ENCODE measurements at regions not wholly inside any gene's neighbourhood (a gene's known extent, or its start where the extent isn't known, plus 50 kb on each side); places are given as distances from the start of the nearest gene placed in this dataset.

- 24 to 48% (median 32%) methylated on average over 2 of the region's 2 CpGs for whole genome bisulfite sequencing, 3 donors
- Histone ChIP-seq H3K27ac (ENCODE audit: low read depth in 1 of 3, low read length in 2 of 3) (no peak overlapping the region), H3K36me3 (ENCODE audit: control insufficient read depth in 3 of 3, insufficient read depth in 2 of 3, low read depth in 1 of 3, low read length in 3 of 3) (no peaks in the 10 kb centered on the region), H3K4me3 (ENCODE audit: low read depth in 1 of 3, low read length in 3 of 3) (no peak overlapping the region), H3K9me3 (ENCODE audit: control insufficient read depth in 2 of 2, insufficient read depth in 1 of 2, low read depth in 1 of 2, low read length in 1 of 2) (no peaks in the 10 kb centered on the region), H3K27me3 (ENCODE audit: control insufficient read depth in 3 of 3, insufficient read depth in 3 of 3, low read length in 3 of 3) (no peaks in the 10 kb centered on the region), H3K4me1 (ENCODE audit: control insufficient read depth in 3 of 3, insufficient read depth in 2 of 3, low read depth in 1 of 3, low read length in 2 of 3) (no peaks in the 10 kb centered on the region)
- DNase-seq (no peak), FAIRE-seq (no peak)
These were observed 275.6 kb downstream of the RAP2B start for GRCh38 chr3:153437666-153438065.

DNA sequence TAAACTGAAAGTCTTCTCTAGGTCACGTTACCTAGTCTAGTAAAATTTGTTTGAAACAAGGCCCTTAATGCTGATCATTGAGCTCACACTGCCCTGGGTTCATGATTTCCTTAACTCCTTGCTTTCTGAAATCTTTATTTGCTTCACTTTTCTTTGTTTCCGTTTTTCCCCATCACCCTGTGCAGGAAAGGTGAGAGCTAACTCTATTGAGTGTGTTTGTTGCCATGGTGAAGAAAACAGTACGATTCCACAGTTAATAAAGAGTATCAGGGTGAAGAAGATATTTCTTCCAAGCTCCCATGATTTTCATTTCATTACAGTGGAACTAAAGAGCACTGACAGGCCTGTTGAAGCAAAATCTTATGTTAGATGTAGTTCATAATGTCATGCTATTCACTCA is 276.2 kb downstream of the RAP2B start:
- FAIRE-seq = no peak
- no peak for DNase-seq
- 40 to 59% (median 45%) methylated on average over 3 of the region's 3 CpGs for WGBS, 3 donors
- Histone ChIP-seq H3K4me1 (ENCODE audit: control insufficient read depth in 3 of 3, insufficient read depth in 2 of 3, low read depth in 1 of 3, low read length in 2 of 3) (no peaks in the 10 kb centered on the region), H3K36me3 (ENCODE audit: control insufficient read depth in 3 of 3, insufficient read depth in 2 of 3, low read depth in 1 of 3, low read length in 3 of 3) (no peaks in the 10 kb centered on the region), H3K4me3 (ENCODE audit: low read depth in 1 of 3, low read length in 3 of 3) (no peak overlapping the region), H3K27ac (ENCODE audit: low read depth in 1 of 3, low read length in 2 of 3) (no peak overlapping the region), H3K27me3 (ENCODE audit: control insufficient read depth in 3 of 3, insufficient read depth in 3 of 3, low read length in 3 of 3) (no peaks in the 10 kb centered on the region), H3K9me3 (ENCODE audit: control insufficient read depth in 2 of 2, insufficient read depth in 1 of 2, low read depth in 1 of 2, low read length in 1 of 2) (no peaks in the 10 kb centered on the region)

GRCh38 chr3:153439780-153440179 is 277.8 kb downstream of the RAP2B start:
- H3K9me3 ChIP-seq (ENCODE audit: control insufficient read depth in 2 of 2, insufficient read depth in 1 of 2, low read depth in 1 of 2, low read length in 1 of 2) = no peaks in the 10 kb centered on the region
- H3K4me1 ChIP-seq (ENCODE audit: control insufficient read depth in 3 of 3, insufficient read depth in 2 of 3, low read depth in 1 of 3, low read length in 2 of 3) = no peaks in the 10 kb centered on the region
- no peak overlapping the region for H3K27ac ChIP-seq (ENCODE audit: low read depth in 1 of 3, low read length in 2 of 3)
- no peaks in the 10 kb centered on the region for H3K36me3 ChIP-seq (ENCODE audit: control insufficient read depth in 3 of 3, insufficient read depth in 2 of 3, low read depth in 1 of 3, low read length in 3 of 3)
- DNase-seq (no peak), FAIRE-seq (no peak)
- no peak overlapping the region for H3K4me3 ChIP-seq (ENCODE audit: low read depth in 1 of 3, low read length in 3 of 3)
- 74 to 81% (median 75%) methylated on average over 3 of the region's 3 CpGs for WGBS, 3 donors
- no peaks in the 10 kb centered on the region for H3K27me3 ChIP-seq (ENCODE audit: control insufficient read depth in 3 of 3, insufficient read depth in 3 of 3, low read length in 3 of 3)

DNA sequence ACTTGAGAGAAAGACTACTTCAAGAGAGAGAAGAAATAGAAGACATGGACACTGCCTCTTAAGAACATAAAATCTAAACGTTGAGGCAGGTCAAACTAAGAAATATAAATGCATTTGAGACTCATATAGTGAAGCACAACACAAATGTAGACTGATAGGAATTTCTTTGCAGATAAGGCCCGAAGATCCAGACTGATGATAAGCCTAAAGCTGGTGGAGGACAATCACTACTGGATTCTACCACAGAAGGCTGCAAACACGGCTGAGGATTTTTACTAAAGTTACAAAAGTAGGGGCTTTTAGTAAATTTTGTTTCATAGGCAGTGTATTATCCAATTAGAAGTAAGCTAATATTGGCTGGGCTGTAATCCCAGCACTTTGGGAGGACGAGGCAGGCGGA is 278.3 kb downstream of the RAP2B start:
- 81 to 87% (median 83%) methylated on average over 5 of the region's 5 CpGs for WGBS, 3 donors
- H3K4me3 ChIP-seq (ENCODE audit: low read depth in 1 of 3, low read length in 3 of 3) = no peak overlapping the region
- no peak for FAIRE-seq

DNA sequence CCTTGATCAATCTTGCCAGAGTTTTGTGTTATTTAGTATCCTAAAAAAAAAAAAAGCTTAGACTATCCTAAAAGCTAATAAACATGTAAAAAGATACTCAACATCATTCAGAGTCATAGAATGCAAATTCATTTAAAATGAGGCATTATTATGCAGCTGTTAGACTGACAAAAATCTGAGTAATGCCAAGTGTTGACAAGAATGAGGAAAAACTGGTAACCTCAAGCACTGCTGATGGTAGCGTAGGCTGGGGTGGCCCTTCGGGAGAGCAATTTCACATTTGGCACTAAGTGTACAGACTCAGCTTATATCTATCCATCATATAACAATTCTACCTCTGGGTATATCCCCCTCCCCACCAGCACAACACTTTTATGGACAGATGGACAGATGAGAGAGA is 280.4 kb downstream of the RAP2B start:
- no peaks in the 10 kb centered on the region for H3K9me3 ChIP-seq (ENCODE audit: control insufficient read depth in 2 of 2, insufficient read depth in 1 of 2, low read depth in 1 of 2, low read length in 1 of 2)
- FAIRE-seq = no peak
- H3K36me3 ChIP-seq (ENCODE audit: control insufficient read depth in 3 of 3, insufficient read depth in 2 of 3, low read depth in 1 of 3, low read length in 3 of 3) = no peaks in the 10 kb centered on the region
- H3K4me3 ChIP-seq (ENCODE audit: low read depth in 1 of 3, low read length in 3 of 3) = no peak overlapping the region
- no peak overlapping the region for H3K27ac ChIP-seq (ENCODE audit: low read depth in 1 of 3, low read length in 2 of 3)
- H3K27me3 ChIP-seq (ENCODE audit: control insufficient read depth in 3 of 3, insufficient read depth in 3 of 3, low read length in 3 of 3) = no peaks in the 10 kb centered on the region
- WGBS, 3 donors = 70 to 90% (median 86%) methylated on average over 2 of the region's 2 CpGs
- DNase-seq = no peak
- no peaks in the 10 kb centered on the region for H3K4me1 ChIP-seq (ENCODE audit: control insufficient read depth in 3 of 3, insufficient read depth in 2 of 3, low read depth in 1 of 3, low read length in 2 of 3)

More for the DNA sequence above, 278.3 kb downstream of the RAP2B start:
- H3K27ac ChIP-seq (ENCODE audit: low read depth in 1 of 3, low read length in 2 of 3) = no peak overlapping the region
- no peaks in the 10 kb centered on the region for H3K9me3 ChIP-seq (ENCODE audit: control insufficient read depth in 2 of 2, insufficient read depth in 1 of 2, low read depth in 1 of 2, low read length in 1 of 2)
- DNase-seq = no peak
- no peaks in the 10 kb centered on the region for H3K36me3 ChIP-seq (ENCODE audit: control insufficient read depth in 3 of 3, insufficient read depth in 2 of 3, low read depth in 1 of 3, low read length in 3 of 3)
- H3K4me1 ChIP-seq (ENCODE audit: control insufficient read depth in 3 of 3, insufficient read depth in 2 of 3, low read depth in 1 of 3, low read length in 2 of 3) = no peaks in the 10 kb centered on the region
- no peaks in the 10 kb centered on the region for H3K27me3 ChIP-seq (ENCODE audit: control insufficient read depth in 3 of 3, insufficient read depth in 3 of 3, low read length in 3 of 3)

DNA sequence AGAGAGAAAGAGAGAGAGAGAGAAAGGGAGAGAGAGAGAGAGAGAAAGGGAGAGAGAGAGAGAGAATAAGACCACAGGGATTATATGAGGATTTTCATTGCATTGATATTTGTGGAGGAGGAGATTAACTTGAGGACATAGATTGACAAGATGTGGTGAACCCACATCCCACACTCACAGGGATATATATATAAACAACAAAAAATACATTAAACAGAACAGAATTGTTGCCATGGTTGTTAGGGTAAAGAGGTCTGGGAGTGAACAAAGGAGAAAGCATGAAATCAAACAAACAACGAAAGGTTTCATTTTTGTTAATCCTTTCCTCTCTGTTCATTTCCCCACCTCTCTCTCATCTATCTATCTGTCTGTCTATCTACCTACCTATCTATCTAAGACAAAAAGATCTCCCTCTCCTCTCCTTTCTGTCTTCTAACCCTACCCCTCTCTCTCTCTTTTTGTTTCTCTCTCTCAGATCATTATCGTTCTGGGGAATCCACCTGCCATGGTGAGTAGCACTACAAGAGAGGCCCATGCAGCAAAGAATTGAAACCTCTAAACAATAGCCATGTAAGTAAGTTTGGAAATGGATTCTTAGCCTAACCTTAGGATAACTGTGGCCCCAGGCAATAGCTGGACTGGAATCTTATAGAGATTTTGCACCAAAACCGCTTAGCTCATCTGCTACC is 280.9 kb downstream of the RAP2B start:
- 81 to 86% (median 83%) methylated on average over 3 of the region's 3 CpGs for WGBS, 3 donors
- FAIRE-seq (no peak), DNase-seq (no peak)
- Histone ChIP-seq H3K4me1 (ENCODE audit: control insufficient read depth in 3 of 3, insufficient read depth in 2 of 3, low read depth in 1 of 3, low read length in 2 of 3) (no peaks in the 10 kb centered on the region), H3K4me3 (ENCODE audit: low read depth in 1 of 3, low read length in 3 of 3) (no peak overlapping the region), H3K27me3 (ENCODE audit: control insufficient read depth in 3 of 3, insufficient read depth in 3 of 3, low read length in 3 of 3) (no peaks in the 10 kb centered on the region), H3K36me3 (ENCODE audit: control insufficient read depth in 3 of 3, insufficient read depth in 2 of 3, low read depth in 1 of 3, low read length in 3 of 3) (no peaks in the 10 kb centered on the region), H3K27ac (ENCODE audit: low read depth in 1 of 3, low read length in 2 of 3) (no peak overlapping the region), H3K9me3 (ENCODE audit: control insufficient read depth in 2 of 2, insufficient read depth in 1 of 2, low read depth in 1 of 2, low read length in 1 of 2) (no peaks in the 10 kb centered on the region)

DNA sequence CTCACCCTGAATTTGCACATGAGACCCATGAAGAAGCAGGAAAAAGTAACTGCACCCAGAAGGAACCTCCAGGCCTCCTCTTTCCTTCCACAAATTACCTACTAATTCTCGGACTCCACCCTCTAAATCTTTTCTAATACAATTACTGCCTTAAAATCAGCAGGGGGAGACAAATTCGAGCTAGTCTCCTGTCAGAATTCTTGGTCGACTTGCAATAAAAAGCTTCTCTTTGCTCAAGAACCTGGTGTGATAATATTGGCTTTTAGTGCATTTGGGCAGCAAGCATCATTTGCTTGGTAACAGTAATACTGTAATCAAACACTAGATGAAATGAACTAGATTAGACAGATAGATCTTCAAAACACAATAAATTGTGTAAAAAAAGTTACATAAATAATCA is 281.9 kb downstream of the RAP2B start:
- DNase-seq (no peak), FAIRE-seq (no peak)
- no peaks in the 10 kb centered on the region for H3K4me1 ChIP-seq (ENCODE audit: control insufficient read depth in 3 of 3, insufficient read depth in 2 of 3, low read depth in 1 of 3, low read length in 2 of 3)
- H3K27me3 ChIP-seq (ENCODE audit: control insufficient read depth in 3 of 3, insufficient read depth in 3 of 3, low read length in 3 of 3) = no peaks in the 10 kb centered on the region
- no peaks in the 10 kb centered on the region for H3K9me3 ChIP-seq (ENCODE audit: control insufficient read depth in 2 of 2, insufficient read depth in 1 of 2, low read depth in 1 of 2, low read length in 1 of 2)
- no peaks in the 10 kb centered on the region for H3K36me3 ChIP-seq (ENCODE audit: control insufficient read depth in 3 of 3, insufficient read depth in 2 of 3, low read depth in 1 of 3, low read length in 3 of 3)
- whole genome bisulfite sequencing, 3 donors = 41 to 51% (median 51%) methylated on average over 3 of the region's 3 CpGs
- H3K4me3 ChIP-seq (ENCODE audit: low read depth in 1 of 3, low read length in 3 of 3) = no peak overlapping the region
- no peak overlapping the region for H3K27ac ChIP-seq (ENCODE audit: low read depth in 1 of 3, low read length in 2 of 3)

DNA sequence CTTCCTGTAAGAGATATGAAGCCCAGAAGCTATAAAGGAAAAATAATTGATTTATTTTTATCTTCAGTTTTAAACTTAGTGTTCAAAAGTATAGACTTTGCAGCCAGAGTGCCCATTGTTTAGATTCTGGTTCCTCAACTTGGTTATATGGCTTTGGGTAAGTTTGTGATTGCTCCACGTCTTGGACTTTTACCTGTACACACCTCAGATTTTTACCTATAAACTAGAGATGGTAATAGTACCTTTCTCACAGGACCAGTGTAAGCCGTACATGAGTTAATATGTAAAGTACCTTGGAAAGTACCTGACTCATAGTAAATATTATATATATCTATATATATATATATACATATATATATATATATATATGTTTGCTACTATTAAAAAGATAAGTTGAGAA is 283.8 kb downstream of the RAP2B start:
- 13 to 48% (median 25%) methylated on average over 2 of the region's 2 CpGs for WGBS, 3 donors
- H3K4me1 ChIP-seq (ENCODE audit: control insufficient read depth in 3 of 3, insufficient read depth in 2 of 3, low read depth in 1 of 3, low read length in 2 of 3) = no peaks in the 10 kb centered on the region
- no peaks in the 10 kb centered on the region for H3K27me3 ChIP-seq (ENCODE audit: control insufficient read depth in 3 of 3, insufficient read depth in 3 of 3, low read length in 3 of 3)
- no peaks in the 10 kb centered on the region for H3K36me3 ChIP-seq (ENCODE audit: control insufficient read depth in 3 of 3, insufficient read depth in 2 of 3, low read depth in 1 of 3, low read length in 3 of 3)
- peak in 1 of 2 donors; percentile 35 for DNase-seq
- no peak for FAIRE-seq
- H3K9me3 ChIP-seq (ENCODE audit: control insufficient read depth in 2 of 2, insufficient read depth in 1 of 2, low read depth in 1 of 2, low read length in 1 of 2) = peaks cover 0 to 2% of the 10 kb centered on the region in 2 donors
- no peak overlapping the region for H3K4me3 ChIP-seq (ENCODE audit: low read depth in 1 of 3, low read length in 3 of 3)
- no peak overlapping the region for H3K27ac ChIP-seq (ENCODE audit: low read depth in 1 of 3, low read length in 2 of 3)
